ENCODE measurements at regions not wholly inside any gene's neighbourhood (a gene's known extent, or its start where the extent isn't known, plus 50 kb on each side); places are given as distances from the start of the nearest gene placed in this dataset.

DNA sequence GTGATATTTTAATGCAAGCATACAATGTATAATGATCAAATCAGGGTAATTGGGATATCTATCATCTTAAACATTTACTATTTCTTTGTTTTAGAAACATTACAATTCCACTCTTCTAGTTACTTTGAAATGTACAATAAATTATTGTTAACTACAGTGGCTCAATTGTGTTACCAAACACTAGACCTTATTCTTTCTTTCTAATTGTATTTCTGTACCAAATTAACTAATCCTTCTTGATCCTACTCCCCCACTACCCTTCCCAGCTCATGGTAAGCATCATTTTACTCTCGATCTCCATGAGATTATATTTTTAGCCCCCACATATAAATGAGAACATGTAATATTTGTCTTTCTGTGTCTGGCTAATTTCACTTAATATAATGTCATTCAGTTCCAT is 95.0 kb upstream of the MROH9 start (continued):
- TF ChIP-seq, protein P1, sequence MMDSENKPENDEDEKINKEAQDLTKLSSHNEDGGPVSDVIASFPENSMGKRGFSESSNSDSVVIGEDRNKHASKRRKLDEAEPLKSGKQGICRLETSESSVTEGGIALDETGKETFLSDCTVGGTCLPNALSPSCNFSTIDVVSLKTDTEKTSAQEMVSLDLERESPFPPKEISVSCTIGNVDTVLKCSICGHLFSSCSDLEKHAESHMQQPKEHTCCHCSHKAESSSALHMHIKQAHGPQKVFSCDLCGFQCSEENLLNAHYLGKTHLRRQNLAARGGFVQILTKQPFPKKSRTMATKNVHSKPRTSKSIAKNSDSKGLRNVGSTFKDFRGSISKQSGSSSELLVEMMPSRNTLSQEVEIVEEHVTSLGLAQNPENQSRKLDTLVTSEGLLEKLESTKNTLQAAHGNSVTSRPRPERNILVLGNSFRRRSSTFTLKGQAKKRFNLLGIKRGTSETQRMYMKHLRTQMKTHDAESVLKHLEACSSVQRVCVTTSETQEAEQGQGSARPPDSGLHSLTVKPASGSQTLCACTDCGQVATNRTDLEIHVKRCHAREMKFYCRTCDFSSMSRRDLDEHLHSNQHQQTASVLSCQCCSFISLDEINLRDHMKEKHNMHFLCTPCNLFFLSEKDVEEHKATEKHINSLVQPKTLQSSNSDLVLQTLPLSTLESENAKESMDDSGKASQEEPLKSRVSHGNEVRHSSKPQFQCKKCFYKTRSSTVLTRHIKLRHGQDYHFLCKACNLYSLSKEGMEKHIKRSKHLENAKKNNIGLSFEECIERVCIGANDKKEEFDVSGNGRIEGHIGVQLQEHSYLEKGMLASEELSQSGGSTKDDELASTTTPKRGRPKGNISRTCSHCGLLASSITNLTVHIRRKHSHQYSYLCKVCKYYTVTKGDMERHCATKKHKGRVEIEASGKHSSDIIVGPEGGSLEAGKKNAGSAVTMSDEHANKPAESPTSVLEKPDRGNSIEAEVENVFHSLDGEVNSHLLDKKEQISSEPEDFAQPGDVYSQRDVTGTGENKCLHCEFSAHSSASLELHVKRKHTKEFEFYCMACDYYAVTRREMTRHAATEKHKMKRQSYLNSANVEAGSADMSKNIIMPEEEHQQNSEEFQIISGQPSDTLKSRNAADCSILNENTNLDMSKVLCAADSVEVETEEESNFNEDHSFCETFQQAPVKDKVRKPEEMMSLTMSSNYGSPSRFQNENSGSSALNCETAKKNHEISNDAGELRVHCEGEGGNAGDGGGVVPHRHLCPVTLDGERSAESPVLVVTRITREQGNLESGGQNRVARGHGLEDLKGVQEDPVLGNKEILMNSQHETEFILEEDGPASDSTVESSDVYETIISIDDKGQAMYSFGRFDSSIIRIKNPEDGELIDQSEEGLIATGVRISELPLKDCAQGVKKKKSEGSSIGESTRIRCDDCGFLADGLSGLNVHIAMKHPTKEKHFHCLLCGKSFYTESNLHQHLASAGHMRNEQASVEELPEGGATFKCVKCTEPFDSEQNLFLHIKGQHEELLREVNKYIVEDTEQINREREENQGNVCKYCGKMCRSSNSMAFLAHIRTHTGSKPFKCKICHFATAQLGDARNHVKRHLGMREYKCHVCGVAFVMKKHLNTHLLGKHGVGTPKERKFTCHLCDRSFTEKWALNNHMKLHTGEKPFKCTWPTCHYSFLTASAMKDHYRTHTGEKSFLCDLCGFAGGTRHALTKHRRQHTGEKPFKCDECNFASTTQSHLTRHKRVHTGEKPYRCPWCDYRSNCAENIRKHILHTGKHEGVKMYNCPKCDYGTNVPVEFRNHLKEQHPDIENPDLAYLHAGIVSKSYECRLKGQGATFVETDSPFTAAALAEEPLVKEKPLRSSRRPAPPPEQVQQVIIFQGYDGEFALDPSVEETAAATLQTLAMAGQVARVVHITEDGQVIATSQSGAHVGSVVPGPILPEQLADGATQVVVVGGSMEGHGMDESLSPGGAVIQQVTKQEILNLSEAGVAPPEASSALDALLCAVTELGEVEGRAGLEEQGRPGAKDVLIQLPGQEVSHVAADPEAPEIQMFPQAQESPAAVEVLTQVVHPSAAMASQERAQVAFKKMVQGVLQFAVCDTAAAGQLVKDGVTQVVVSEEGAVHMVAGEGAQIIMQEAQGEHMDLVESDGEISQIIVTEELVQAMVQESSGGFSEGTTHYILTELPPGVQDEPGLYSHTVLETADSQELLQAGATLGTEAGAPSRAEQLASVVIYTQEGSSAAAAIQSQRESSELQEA (CRISPR knock-in tag; IDR thresholded peaks at IDR 0.05; ENCODE audit: not compliant biosample characterization): no peak
- TF ChIP-seq ZSCAN12 (CRISPR knock-in tag; IDR thresholded peaks at IDR 0.05) (no peak), RAD51 (IDR thresholded peaks at IDR 0.05; ENCODE audit: borderline replicate concordance) (no peak), NR2F1 (CRISPR knock-in tag; IDR thresholded peaks at IDR 0.05) (no peak), ZNF777 (CRISPR knock-in tag; IDR thresholded peaks at IDR 0.05) (no peak), RCOR2 (CRISPR knock-in tag; IDR thresholded peaks at IDR 0.05) (no peak), TBX2 (CRISPR knock-in tag; IDR thresholded peaks at IDR 0.05; ENCODE audit: borderline replicate concordance) (no peak), BORCS8-MEF2B (CRISPR knock-in tag; IDR thresholded peaks at IDR 0.05) (no peak), TSC22D2 (CRISPR knock-in tag; IDR thresholded peaks at IDR 0.05; ENCODE audit: borderline replicate concordance) (no peak), MAFG (CRISPR knock-in tag; IDR thresholded peaks at IDR 0.05) (no peak), ATM (IDR thresholded peaks at IDR 0.05; ENCODE audit: borderline replicate concordance) (no peak)
- TF ChIP-seq, protein P2, sequence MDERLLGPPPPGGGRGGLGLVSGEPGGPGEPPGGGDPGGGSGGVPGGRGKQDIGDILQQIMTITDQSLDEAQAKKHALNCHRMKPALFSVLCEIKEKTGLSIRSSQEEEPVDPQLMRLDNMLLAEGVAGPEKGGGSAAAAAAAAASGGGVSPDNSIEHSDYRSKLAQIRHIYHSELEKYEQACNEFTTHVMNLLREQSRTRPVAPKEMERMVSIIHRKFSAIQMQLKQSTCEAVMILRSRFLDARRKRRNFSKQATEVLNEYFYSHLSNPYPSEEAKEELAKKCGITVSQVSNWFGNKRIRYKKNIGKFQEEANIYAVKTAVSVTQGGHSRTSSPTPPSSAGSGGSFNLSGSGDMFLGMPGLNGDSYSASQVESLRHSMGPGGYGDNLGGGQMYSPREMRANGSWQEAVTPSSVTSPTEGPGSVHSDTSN (CRISPR knock-in tag; IDR thresholded peaks at IDR 0.05): no peak
- TF ChIP-seq, protein P3, sequence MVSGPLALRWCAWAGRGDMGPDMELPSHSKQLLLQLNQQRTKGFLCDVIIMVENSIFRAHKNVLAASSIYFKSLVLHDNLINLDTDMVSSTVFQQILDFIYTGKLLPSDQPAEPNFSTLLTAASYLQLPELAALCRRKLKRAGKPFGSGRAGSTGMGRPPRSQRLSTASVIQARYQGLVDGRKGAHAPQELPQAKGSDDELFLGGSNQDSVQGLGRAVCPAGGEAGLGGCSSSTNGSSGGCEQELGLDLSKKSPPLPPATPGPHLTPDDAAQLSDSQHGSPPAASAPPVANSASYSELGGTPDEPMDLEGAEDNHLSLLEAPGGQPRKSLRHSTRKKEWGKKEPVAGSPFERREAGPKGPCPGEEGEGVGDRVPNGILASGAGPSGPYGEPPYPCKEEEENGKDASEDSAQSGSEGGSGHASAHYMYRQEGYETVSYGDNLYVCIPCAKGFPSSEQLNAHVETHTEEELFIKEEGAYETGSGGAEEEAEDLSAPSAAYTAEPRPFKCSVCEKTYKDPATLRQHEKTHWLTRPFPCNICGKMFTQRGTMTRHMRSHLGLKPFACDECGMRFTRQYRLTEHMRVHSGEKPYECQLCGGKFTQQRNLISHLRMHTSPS (CRISPR knock-in tag; IDR thresholded peaks at IDR 0.05; ENCODE audit: low read depth): no peak
